ENCODE measurements at regions not wholly inside any gene's neighbourhood (a gene's known extent, or its start where the extent isn't known, plus 50 kb on each side); places are given as distances from the start of the nearest gene placed in this dataset.
"Not testable (repeated sequence)": the region's sequence is repeated elsewhere in the genome, so short reads cannot be mapped to it uniquely, and the experiment has no call there.

GRCh38 chr6:99821164-99821563 is 172.9 kb downstream of the MCHR2 start:
- Histone ChIP-seq H2AFZ (ENCODE audit: control insufficient read depth, low read length) (peak overlapping the region; percentile 10), H3K79me2 (ENCODE audit: control insufficient read depth, insufficient read depth, low read length) (no peaks in the 10 kb centered on the region), H4K20me1 (ENCODE audit: control insufficient read depth, extremely low read depth, insufficient read depth, low read length) (no peaks in the 10 kb centered on the region), H3K4me3 (ENCODE audit: control insufficient read depth in 2 of 3, extremely low read depth in 1 of 3, insufficient read depth in 2 of 3, low read depth in 1 of 3, low read length in 3 of 3) (no peak overlapping the region), H3K36me3 (ENCODE audit: control insufficient read depth in 2 of 2, extremely low read depth in 1 of 2, insufficient read depth in 2 of 2, low read length in 2 of 2) (no peaks in the 10 kb centered on the region), H3K27me3 (ENCODE audit: control insufficient read depth, extremely low read depth, insufficient read depth, low read length) (no peaks in the 10 kb centered on the region), H3K9me1 (ENCODE audit: control insufficient read depth, extremely low read depth, insufficient read depth, low read length) (no peaks in the 10 kb centered on the region), H3K27ac (ENCODE audit: control insufficient read depth, insufficient read depth, low read length) (no peak overlapping the region), H3K9me3 (ENCODE audit: control insufficient read depth, low read depth, low read length) (no peaks in the 10 kb centered on the region), H3K4me2 (ENCODE audit: control insufficient read depth, extremely low read depth, insufficient read depth, low read depth, low read length) (no peak overlapping the region), H3K4me1 (ENCODE audit: control insufficient read depth, extremely low read depth, insufficient read depth, low read length) (peaks cover 11% of the 10 kb centered on the region), H3K9ac (ENCODE audit: control insufficient read depth, extremely low read depth, insufficient read depth, low read length) (no peak overlapping the region)
- dilution Hi-C loops (cut with MboI; ENCODE audit: extremely low pct_ligation_motif_present, low sequenced_read_pairs), result no loop called here
- DNase-seq (ENCODE audit: low read depth, low spot score) (no peak), FAIRE-seq (no peak)
- TF ChIP-seq CTCF (optimal IDR thresholded peaks at IDR 0.05 in 1 of 3, IDR thresholded peaks at IDR 0.05 in 1 of 3, conservative IDR thresholded peaks at IDR 0.05 in 1 of 3; ENCODE audit: extremely low read depth in 1 of 3, insufficient read depth in 2 of 3, low read length in 3 of 3), result no peak
- no peak for TF ChIP-seq EZH2 (IDR thresholded peaks at IDR 0.05; ENCODE audit: low read length)

- no peak for DNase-seq (ENCODE audit: low read depth, low spot score)
- FAIRE-seq, result peak; percentile 94
- Histone ChIP-seq H3K27ac (ENCODE audit: control insufficient read depth, insufficient read depth, low read length) (peak overlapping the region; percentile 42), H4K20me1 (ENCODE audit: control insufficient read depth, extremely low read depth, insufficient read depth, low read length) (no peaks in the 10 kb centered on the region), H3K9me3 (ENCODE audit: control insufficient read depth, low read depth, low read length) (no peaks in the 10 kb centered on the region), H3K36me3 (ENCODE audit: control insufficient read depth in 2 of 2, extremely low read depth in 1 of 2, insufficient read depth in 2 of 2, low read length in 2 of 2) (no peaks in the 10 kb centered on the region), H2AFZ (ENCODE audit: control insufficient read depth, low read length) (peak overlapping the region; percentile 74), H3K9ac (ENCODE audit: control insufficient read depth, extremely low read depth, insufficient read depth, low read length) (peak overlapping the region; percentile 26), H3K79me2 (ENCODE audit: control insufficient read depth, insufficient read depth, low read length) (no peaks in the 10 kb centered on the region), H3K9me1 (ENCODE audit: control insufficient read depth, extremely low read depth, insufficient read depth, low read length) (no peaks in the 10 kb centered on the region), H3K4me2 (ENCODE audit: control insufficient read depth, extremely low read depth, insufficient read depth, low read depth, low read length) (peak overlapping the region; percentile 87), H3K4me3 (ENCODE audit: control insufficient read depth in 2 of 3, extremely low read depth in 1 of 3, insufficient read depth in 2 of 3, low read depth in 1 of 3, low read length in 3 of 3) (peak overlapping the region; percentile 4 to 62 (median 42)), H3K27me3 (ENCODE audit: control insufficient read depth, extremely low read depth, insufficient read depth, low read length) (no peaks in the 10 kb centered on the region), H3K4me1 (ENCODE audit: control insufficient read depth, extremely low read depth, insufficient read depth, low read length) (peaks cover 11% of the 10 kb centered on the region)
- dilution Hi-C loops (cut with MboI; ENCODE audit: extremely low pct_ligation_motif_present, low sequenced_read_pairs), result no loop called here
- TF ChIP-seq CTCF (optimal IDR thresholded peaks at IDR 0.05 in 1 of 3, IDR thresholded peaks at IDR 0.05 in 1 of 3, conservative IDR thresholded peaks at IDR 0.05 in 1 of 3; ENCODE audit: extremely low read depth in 1 of 3, insufficient read depth in 2 of 3, low read length in 3 of 3), result peak; percentile 62 to 72 (median 66)
- no peak for TF ChIP-seq EZH2 (IDR thresholded peaks at IDR 0.05; ENCODE audit: low read length)
These were observed 171.1 kb downstream of the MCHR2 start for GRCh38 chr6:99822741-99823512.

- peaks cover 11% of the 10 kb centered on the region for H3K4me1 ChIP-seq (ENCODE audit: control insufficient read depth, extremely low read depth, insufficient read depth, low read length)
- peak overlapping the region; percentile 74 for H2AFZ ChIP-seq (ENCODE audit: control insufficient read depth, low read length)
- H3K4me2 ChIP-seq (ENCODE audit: control insufficient read depth, extremely low read depth, insufficient read depth, low read depth, low read length), result peak overlapping the region; percentile 87
- dilution Hi-C loops (cut with MboI; ENCODE audit: extremely low pct_ligation_motif_present, low sequenced_read_pairs); H3K36me3 ChIP-seq (ENCODE audit: control insufficient read depth in 2 of 2, extremely low read depth in 1 of 2, insufficient read depth in 2 of 2, low read length in 2 of 2); FAIRE-seq; DNase-seq (ENCODE audit: low read depth, low spot score); H3K9me1 ChIP-seq (ENCODE audit: control insufficient read depth, extremely low read depth, insufficient read depth, low read length); H4K20me1 ChIP-seq (ENCODE audit: control insufficient read depth, extremely low read depth, insufficient read depth, low read length); H3K9me3 ChIP-seq (ENCODE audit: control insufficient read depth, low read depth, low read length); H3K27me3 ChIP-seq (ENCODE audit: control insufficient read depth, extremely low read depth, insufficient read depth, low read length); H3K79me2 ChIP-seq (ENCODE audit: control insufficient read depth, insufficient read depth, low read length): not testable (repeated sequence)
- H3K27ac ChIP-seq (ENCODE audit: control insufficient read depth, insufficient read depth, low read length), result peak overlapping the region; percentile 42
- H3K9ac ChIP-seq (ENCODE audit: control insufficient read depth, extremely low read depth, insufficient read depth, low read length), result peak overlapping the region; percentile 26
- H3K4me3 ChIP-seq (ENCODE audit: control insufficient read depth in 2 of 3, extremely low read depth in 1 of 3, insufficient read depth in 2 of 3, low read depth in 1 of 3, low read length in 3 of 3), result peak overlapping the region; percentile 4 to 62 (median 42)
These were observed 170.3 kb downstream of the MCHR2 start for GRCh38 chr6:99823513-99824235.
